ENCODE measurements at regions not wholly inside any gene's neighbourhood (a gene's known extent, or its start where the extent isn't known, plus 50 kb on each side); places are given as distances from the start of the nearest gene placed in this dataset.

DNA sequence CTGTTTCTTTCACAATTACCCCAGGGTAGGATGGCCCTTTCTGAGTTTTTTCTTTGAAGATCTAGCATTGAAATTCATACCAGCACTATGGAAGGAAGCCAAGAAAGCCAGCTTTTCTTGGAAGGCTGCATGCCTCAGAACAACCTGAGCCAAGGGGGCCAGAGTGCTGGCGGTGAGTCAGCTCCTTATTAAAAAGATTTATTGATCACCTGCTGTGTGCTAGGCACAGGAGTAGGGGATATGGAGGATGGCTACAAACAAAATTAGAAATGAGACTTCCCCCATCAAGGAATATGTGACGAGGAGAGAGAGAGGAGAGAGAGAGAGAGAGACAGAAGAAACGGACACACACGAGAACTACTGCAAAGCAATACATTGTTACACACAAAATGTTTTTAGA lies 184.6 kb upstream of the PUM3 start:
- peaks cover 11% of the 10 kb centered on the region for H3K4me1 ChIP-seq
- H4K20me1 ChIP-seq, result no peaks in the 10 kb centered on the region
- no peak overlapping the region for H3K27ac ChIP-seq
- H3K4me3 ChIP-seq, result no peak overlapping the region
- no peak for TF ChIP-seq Cebpa-rat (IDR thresholded peaks at IDR 0.05)
- no peaks in the 10 kb centered on the region for H3K27me3 ChIP-seq
- H3K9me3 ChIP-seq, result no peaks in the 10 kb centered on the region
- H3K36me3 ChIP-seq, result no peaks in the 10 kb centered on the region
- no peak overlapping the region for H3K4me2 ChIP-seq
- no peak overlapping the region for H3K9ac ChIP-seq

DNA sequence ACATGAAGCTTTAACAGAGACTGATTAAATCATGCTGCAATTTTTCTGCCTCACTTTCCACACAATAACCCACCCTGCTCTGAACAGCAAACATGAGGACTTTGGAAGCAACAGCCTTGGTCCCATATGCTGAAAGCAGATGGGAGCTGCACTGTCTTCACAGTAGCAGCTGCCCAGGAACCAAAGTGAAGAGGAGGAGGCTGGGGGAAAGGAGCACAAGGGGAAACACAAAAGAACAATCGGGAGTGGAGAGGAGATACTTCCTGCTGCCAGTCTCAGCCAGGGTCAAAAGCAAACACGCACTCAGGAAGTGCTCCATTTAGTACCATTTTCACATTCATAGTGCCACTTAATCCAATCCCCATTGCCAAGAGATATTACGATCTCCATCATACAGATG lies 183.3 kb upstream of the PUM3 start:
- no peak for TF ChIP-seq Cebpa-rat (IDR thresholded peaks at IDR 0.05)
- Histone ChIP-seq H3K9ac (no peak overlapping the region), H3K4me3 (no peak overlapping the region), H3K27ac (no peak overlapping the region), H4K20me1 (no peaks in the 10 kb centered on the region), H3K4me2 (no peak overlapping the region), H3K27me3 (no peaks in the 10 kb centered on the region), H3K4me1 (peaks cover 11% of the 10 kb centered on the region), H3K36me3 (no peaks in the 10 kb centered on the region), H3K9me3 (no peaks in the 10 kb centered on the region)

DNA sequence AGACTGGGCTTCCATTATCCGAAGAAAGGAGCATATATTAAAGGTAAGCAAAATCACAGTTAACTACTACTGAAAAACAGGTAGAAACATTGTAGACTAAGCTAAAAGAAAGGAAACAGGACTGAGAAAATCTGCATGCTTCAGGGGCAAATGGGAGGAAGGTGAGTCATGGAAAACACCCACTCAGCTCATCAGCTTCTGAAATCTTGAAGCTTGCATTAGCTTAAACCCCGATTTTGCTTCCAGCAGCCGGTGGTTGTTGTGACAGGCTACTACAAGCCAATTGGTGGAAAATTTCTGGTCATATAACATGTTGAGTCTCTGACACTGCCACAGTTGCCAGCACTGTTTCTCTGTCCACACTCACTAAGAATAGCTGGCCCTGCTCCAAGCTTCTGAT lies 179.6 kb upstream of the PUM3 start:
- no peak overlapping the region for H3K27ac ChIP-seq
- no peaks in the 10 kb centered on the region for H3K36me3 ChIP-seq
- no peak overlapping the region for H3K4me2 ChIP-seq
- H3K9me3 ChIP-seq, result no peaks in the 10 kb centered on the region
- no peaks in the 10 kb centered on the region for H3K4me1 ChIP-seq
- H3K4me3 ChIP-seq, result no peak overlapping the region
- H4K20me1 ChIP-seq, result no peaks in the 10 kb centered on the region
- no peak for TF ChIP-seq Cebpa-rat (IDR thresholded peaks at IDR 0.05)
- H3K9ac ChIP-seq, result no peak overlapping the region
- no peaks in the 10 kb centered on the region for H3K27me3 ChIP-seq

DNA sequence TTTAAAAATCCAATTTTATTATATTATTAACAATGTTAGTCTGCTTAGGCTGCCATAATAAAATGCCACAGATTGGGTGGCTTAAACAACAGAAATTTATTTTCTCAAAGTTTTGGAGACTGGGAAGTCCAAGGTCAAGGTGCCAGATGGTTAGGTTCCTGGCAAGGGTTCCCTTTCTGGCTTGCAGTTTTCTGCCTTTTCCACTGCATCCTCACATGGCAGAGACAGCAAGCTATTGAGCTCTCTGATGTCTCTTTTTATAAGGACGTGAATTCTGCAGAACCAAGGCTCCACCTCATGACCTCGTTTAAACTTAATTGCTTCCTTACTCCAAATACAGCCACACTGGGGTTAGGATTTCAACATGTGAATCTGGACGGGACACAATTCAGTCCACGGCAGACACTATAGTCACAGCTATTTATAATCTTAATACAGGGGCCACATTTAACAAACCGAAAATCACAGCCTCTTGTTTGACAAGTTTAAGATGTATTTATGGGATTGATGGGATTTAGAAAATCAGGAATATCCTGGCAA lies 174.9 kb upstream of the PUM3 start:
- no peak overlapping the region for H3K4me3 ChIP-seq
- no peaks in the 10 kb centered on the region for H3K9me3 ChIP-seq
- H3K4me2 ChIP-seq, result no peak overlapping the region
- no peaks in the 10 kb centered on the region for H3K4me1 ChIP-seq
- no peak overlapping the region for H3K27ac ChIP-seq
- H3K27me3 ChIP-seq, result no peaks in the 10 kb centered on the region
- no peaks in the 10 kb centered on the region for H4K20me1 ChIP-seq
- no peaks in the 10 kb centered on the region for H3K36me3 ChIP-seq
- no peak for TF ChIP-seq Cebpa-rat (IDR thresholded peaks at IDR 0.05)
- no peak overlapping the region for H3K9ac ChIP-seq

DNA sequence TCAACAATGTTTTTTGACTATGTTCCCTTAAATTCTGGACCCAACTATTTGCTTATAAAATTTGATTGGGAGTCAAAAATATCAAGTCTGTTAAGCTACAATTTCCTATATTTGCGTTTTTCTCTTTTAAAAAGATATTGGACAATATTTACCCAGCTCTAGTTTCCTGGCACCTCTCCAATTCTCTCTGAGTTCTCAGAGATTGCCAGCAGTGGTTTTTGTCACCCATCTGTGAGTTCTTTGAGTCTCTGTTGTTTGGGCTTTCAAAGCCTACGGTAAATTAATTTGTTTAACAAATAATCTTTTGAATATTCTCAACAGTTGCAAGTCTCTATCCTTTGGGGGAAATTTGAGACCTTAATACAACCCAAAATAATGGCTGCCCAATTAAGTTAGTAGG lies 174.2 kb upstream of the PUM3 start:
- no peak for TF ChIP-seq Cebpa-rat (IDR thresholded peaks at IDR 0.05)
- Histone ChIP-seq H4K20me1 (no peaks in the 10 kb centered on the region), H3K27ac (no peak overlapping the region), H3K4me2 (no peak overlapping the region), H3K9ac (no peak overlapping the region), H3K4me3 (no peak overlapping the region), H3K4me1 (no peaks in the 10 kb centered on the region), H3K27me3 (no peaks in the 10 kb centered on the region), H3K36me3 (no peaks in the 10 kb centered on the region), H3K9me3 (no peaks in the 10 kb centered on the region)

DNA sequence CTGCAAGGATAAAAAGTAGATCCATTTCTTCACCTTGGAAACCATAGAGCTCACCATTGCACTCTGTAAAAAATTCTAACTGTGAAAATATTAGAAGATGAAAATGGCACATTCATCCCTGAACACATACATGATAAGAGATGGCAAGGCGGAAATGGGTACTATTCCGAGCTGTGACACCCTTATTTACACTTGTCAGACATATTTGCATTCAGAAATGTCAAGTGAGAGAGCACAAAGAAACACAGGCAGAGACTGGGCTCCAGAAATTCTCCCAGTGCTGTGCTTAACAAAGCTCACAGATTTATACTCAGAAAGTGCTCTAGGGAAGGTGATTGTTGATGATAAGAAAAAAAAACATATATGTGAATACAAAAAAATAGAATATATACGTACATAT lies 170.3 kb upstream of the PUM3 start:
- Histone ChIP-seq H3K36me3 (no peaks in the 10 kb centered on the region), H4K20me1 (no peaks in the 10 kb centered on the region), H3K9ac (no peak overlapping the region), H3K27me3 (no peaks in the 10 kb centered on the region), H3K4me3 (no peak overlapping the region), H3K4me1 (no peaks in the 10 kb centered on the region), H3K9me3 (peaks cover 9% of the 10 kb centered on the region), H3K27ac (no peak overlapping the region), H3K4me2 (no peak overlapping the region)
- no peak for TF ChIP-seq Cebpa-rat (IDR thresholded peaks at IDR 0.05)

DNA sequence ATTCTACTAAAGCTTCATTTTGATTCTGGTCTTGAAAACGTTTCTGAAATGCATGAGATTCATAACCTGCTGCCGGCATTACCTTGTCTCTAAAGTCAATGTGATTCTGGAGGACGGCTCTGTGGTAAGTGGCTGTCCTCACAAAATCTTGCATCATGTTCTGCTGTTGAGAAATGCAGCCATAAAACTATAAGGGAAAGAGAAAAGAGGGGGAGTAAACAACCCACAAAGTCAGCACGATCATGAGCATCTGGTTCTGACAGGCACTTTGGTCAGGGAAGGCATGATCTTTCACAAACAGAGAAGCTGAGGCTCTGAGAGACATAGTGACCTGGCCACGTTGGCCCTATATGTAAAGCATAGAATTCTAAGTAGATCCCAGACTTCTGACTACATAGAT lies 168.9 kb upstream of the PUM3 start:
- no peak overlapping the region for H3K27ac ChIP-seq
- H4K20me1 ChIP-seq, result no peaks in the 10 kb centered on the region
- H3K4me3 ChIP-seq, result no peak overlapping the region
- peaks cover 11% of the 10 kb centered on the region for H3K9me3 ChIP-seq
- no peaks in the 10 kb centered on the region for H3K27me3 ChIP-seq
- no peaks in the 10 kb centered on the region for H3K36me3 ChIP-seq
- H3K9ac ChIP-seq, result no peak overlapping the region
- no peak for TF ChIP-seq Cebpa-rat (IDR thresholded peaks at IDR 0.05)
- H3K4me1 ChIP-seq, result no peaks in the 10 kb centered on the region
- no peak overlapping the region for H3K4me2 ChIP-seq

DNA sequence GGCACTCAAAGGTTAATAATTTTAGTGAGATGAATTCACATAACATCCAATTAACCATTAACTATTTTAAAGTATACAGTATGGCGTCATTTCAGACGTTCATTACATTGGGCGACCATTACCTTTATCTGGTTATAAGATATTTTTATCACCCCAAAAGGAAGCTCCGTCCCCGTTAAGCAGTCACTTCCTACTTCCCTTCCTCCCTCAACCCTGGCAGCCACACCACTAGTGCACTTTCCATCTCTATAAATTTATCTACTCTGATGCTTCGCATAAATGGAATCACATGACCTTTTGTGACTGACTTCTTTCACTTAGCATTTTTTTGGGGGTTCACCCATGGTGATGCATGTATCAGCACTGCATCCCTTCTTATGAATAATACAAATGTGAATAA lies 168.3 kb upstream of the PUM3 start:
- H4K20me1 ChIP-seq, result no peaks in the 10 kb centered on the region
- peaks cover 11% of the 10 kb centered on the region for H3K9me3 ChIP-seq
- no peak overlapping the region for H3K4me3 ChIP-seq
- no peak for TF ChIP-seq Cebpa-rat (IDR thresholded peaks at IDR 0.05)
- no peak overlapping the region for H3K4me2 ChIP-seq
- H3K27ac ChIP-seq, result no peak overlapping the region
- no peaks in the 10 kb centered on the region for H3K36me3 ChIP-seq
- no peaks in the 10 kb centered on the region for H3K4me1 ChIP-seq
- no peak overlapping the region for H3K9ac ChIP-seq
- H3K27me3 ChIP-seq, result no peaks in the 10 kb centered on the region

DNA sequence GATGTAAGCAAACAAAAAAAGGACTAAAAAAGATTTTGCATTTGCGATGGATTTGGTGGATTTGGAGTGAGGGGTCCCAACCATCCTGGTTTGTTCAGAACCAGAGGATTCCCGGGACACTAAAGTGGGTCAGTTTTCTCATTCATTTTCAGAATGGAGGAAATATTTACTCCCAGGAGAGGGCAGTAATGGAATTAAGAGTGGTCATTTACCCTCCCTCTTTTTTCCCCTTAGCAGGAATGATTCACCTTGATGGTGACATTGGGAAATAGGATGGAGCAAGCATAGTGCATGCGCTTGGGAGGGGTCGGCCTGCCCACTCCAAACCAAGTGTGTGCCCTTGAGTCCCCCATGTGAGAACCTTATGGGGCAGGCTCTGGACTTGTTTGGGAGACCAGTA lies 164.2 kb upstream of the PUM3 start:
- H3K9ac ChIP-seq, result no peak overlapping the region

DNA sequence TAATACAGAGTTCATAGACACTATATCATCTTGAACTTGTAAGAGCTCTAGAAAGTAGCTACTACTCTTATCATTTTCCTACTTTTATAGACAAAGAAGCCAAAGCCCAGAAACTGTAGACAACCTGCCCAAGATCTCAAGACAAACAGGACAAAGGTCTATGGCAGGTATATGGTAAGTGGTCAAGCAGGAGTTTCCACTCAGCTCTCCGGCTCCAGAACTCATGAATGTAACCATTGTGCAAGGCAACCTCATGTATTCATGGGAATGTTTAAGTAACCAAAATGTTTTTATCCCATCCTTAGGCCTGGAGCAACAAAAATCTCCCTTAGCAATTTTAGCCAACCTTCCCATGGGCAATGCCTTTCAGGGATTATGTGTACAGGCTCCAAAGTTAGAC lies 163.4 kb upstream of the PUM3 start:
- Histone ChIP-seq H4K20me1 (no peaks in the 10 kb centered on the region), H3K4me2 (no peak overlapping the region), H3K27me3 (no peaks in the 10 kb centered on the region), H3K36me3 (no peaks in the 10 kb centered on the region), H3K4me1 (no peaks in the 10 kb centered on the region), H3K9me3 (peaks cover 11% of the 10 kb centered on the region), H3K4me3 (no peak overlapping the region), H3K9ac (no peak overlapping the region), H3K27ac (no peak overlapping the region)
- TF ChIP-seq Cebpa-rat (IDR thresholded peaks at IDR 0.05), result no peak

More for the DNA sequence above, 164.2 kb upstream of the PUM3 start:
- H3K4me2 ChIP-seq, result no peak overlapping the region
- H3K9me3 ChIP-seq, result peaks cover 11% of the 10 kb centered on the region
- no peaks in the 10 kb centered on the region for H3K27me3 ChIP-seq
- no peaks in the 10 kb centered on the region for H3K36me3 ChIP-seq
- no peaks in the 10 kb centered on the region for H4K20me1 ChIP-seq
- no peak overlapping the region for H3K4me3 ChIP-seq
- H3K27ac ChIP-seq, result no peak overlapping the region
- no peaks in the 10 kb centered on the region for H3K4me1 ChIP-seq
- TF ChIP-seq Cebpa-rat (IDR thresholded peaks at IDR 0.05), result no peak

DNA sequence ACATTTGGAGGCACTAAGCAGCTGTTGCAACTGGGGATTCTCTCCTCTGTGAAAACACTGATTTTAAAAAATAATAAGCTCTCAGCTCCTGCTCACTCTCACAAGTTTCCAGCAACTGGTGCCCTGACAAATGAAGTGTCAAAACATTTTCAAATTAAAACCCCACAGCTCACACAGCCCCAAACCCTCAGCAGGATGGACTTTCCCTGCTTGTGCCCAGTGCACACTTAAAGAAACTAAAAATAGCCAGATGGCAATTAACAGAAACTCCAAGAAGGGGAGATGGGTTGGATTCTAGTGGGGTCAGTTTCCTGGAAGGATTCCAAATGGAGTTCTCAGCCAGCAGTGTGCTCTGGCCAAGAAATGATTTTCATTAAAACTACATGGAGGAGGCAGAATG lies 163.0 kb upstream of the PUM3 start:
- Histone ChIP-seq H3K9me3 (peaks cover 11% of the 10 kb centered on the region), H3K27me3 (no peaks in the 10 kb centered on the region), H3K4me3 (no peak overlapping the region), H4K20me1 (no peaks in the 10 kb centered on the region), H3K4me2 (no peak overlapping the region), H3K27ac (no peak overlapping the region), H3K9ac (no peak overlapping the region), H3K36me3 (no peaks in the 10 kb centered on the region), H3K4me1 (no peaks in the 10 kb centered on the region)
- TF ChIP-seq Cebpa-rat (IDR thresholded peaks at IDR 0.05), result no peak
